ENCODE measurements at regions not wholly inside any gene's neighbourhood (a gene's known extent, or its start where the extent isn't known, plus 50 kb on each side); places are given as distances from the start of the nearest gene placed in this dataset.
"Not testable (repeated sequence)": the region's sequence is repeated elsewhere in the genome, so short reads cannot be mapped to it uniquely, and the experiment has no call there.

- no peak for TF ChIP-seq Cebpa-rat (IDR thresholded peaks at IDR 0.05)
- Histone ChIP-seq H3K4me1 (peaks cover 0 to 11% (median 0%) of the 10 kb centered on the region in 10 experiments; a peak in 2 of 20 replicates), H3K9me3 (replicated peaks in 1 of 11) (no peaks in the 10 kb centered on the region), H3K9ac (no peak overlapping the region), H3K27me3 (no peaks in the 10 kb centered on the region), H3K4me2 (0 out of 22 replicates have a peak overlapping the region, but pooled peaks of 1 of the 11 experiments have one; percentile 5), H3K36me3 (no peaks in the 10 kb centered on the region), H4K20me1 (no peaks in the 10 kb centered on the region), H3K27ac (no peak overlapping the region), H3K4me3 (no peak overlapping the region)
Measured at GRCh38 chr10:85493703-85494102, 872.9 kb downstream of the GRID1 start.

GRCh38 chr10:85504641-85505040 lies 862.0 kb downstream of the GRID1 start:
- not testable (repeated sequence) for H3K4me2 ChIP-seq, H3K36me3 ChIP-seq, H3K27me3 ChIP-seq

GRCh38 chr10:85508159-85508558 lies 858.4 kb downstream of the GRID1 start:
- no peaks in the 10 kb centered on the region for H3K4me1 ChIP-seq
- no peaks in the 10 kb centered on the region for H3K36me3 ChIP-seq
- H4K20me1 ChIP-seq: no peaks in the 10 kb centered on the region
- no peak overlapping the region for H3K4me2 ChIP-seq
- no peak overlapping the region for H3K4me3 ChIP-seq
- no peak overlapping the region for H3K9ac ChIP-seq
- H3K9me3 ChIP-seq (replicated peaks in 1 of 11): peaks cover 0 to 11% (median 5%) of the 10 kb centered on the region in 11 experiments; a peak in 6 of 22 replicates
- H3K27me3 ChIP-seq: no peaks in the 10 kb centered on the region
- H3K27ac ChIP-seq: no peak overlapping the region
- TF ChIP-seq Cebpa-rat (IDR thresholded peaks at IDR 0.05): no peak

More at GRCh38 chr10:85504641-85505040, 862.0 kb downstream of the GRID1 start:
- not testable (repeated sequence) for H3K9ac ChIP-seq, H3K27ac ChIP-seq, H4K20me1 ChIP-seq, H3K4me3 ChIP-seq, H3K4me1 ChIP-seq
- H3K9me3 ChIP-seq (replicated peaks in 1 of 11): peaks cover 0 to 16% (median 9%) of the 10 kb centered on the region in 11 experiments; a peak in 9 of 22 replicates

- TF ChIP-seq Cebpa-rat (IDR thresholded peaks at IDR 0.05): no peak
- Histone ChIP-seq H3K27me3 (no peaks in the 10 kb centered on the region), H3K36me3 (no peaks in the 10 kb centered on the region), H3K9ac (no peak overlapping the region), H3K27ac (no peak overlapping the region), H3K9me3 (replicated peaks in 1 of 11) (no peaks in the 10 kb centered on the region), H4K20me1 (no peaks in the 10 kb centered on the region), H3K4me1 (no peaks in the 10 kb centered on the region), H3K4me3 (no peak overlapping the region), H3K4me2 (no peak overlapping the region)
Measured at GRCh38 chr10:85510682-85511081, 855.9 kb downstream of the GRID1 start.

- Histone ChIP-seq H3K9me3 (replicated peaks in 1 of 11) (no peaks in the 10 kb centered on the region), H3K4me2 (no peak overlapping the region), H3K9ac (no peak overlapping the region), H3K27me3 (no peaks in the 10 kb centered on the region), H3K27ac (no peak overlapping the region), H4K20me1 (no peaks in the 10 kb centered on the region), H3K4me1 (no peaks in the 10 kb centered on the region), H3K36me3 (no peaks in the 10 kb centered on the region), H3K4me3 (no peak overlapping the region)
- TF ChIP-seq Cebpa-rat (IDR thresholded peaks at IDR 0.05): no peak
Measured at GRCh38 chr10:85513436-85513835, 853.2 kb downstream of the GRID1 start.

- H3K36me3 ChIP-seq: no peaks in the 10 kb centered on the region
Measured at GRCh38 chr10:85515316-85515715, 851.3 kb downstream of the GRID1 start.

GRCh38 chr10:85524001-85524666 lies 842.5 kb downstream of the GRID1 start:
- Histone ChIP-seq H3K36me3 (no peaks in the 10 kb centered on the region), H3K27ac (no peak overlapping the region), H4K20me1 (no peaks in the 10 kb centered on the region), H3K4me3 (no peak overlapping the region), H3K4me2 (no peak overlapping the region), H3K4me1 (peaks cover 9 to 23% (median 18%) of the 10 kb centered on the region in 10 experiments; a peak in 18 of 20 replicates), H3K9me3 (replicated peaks in 1 of 11) (peaks cover 6 to 14% (median 11%) of the 10 kb centered on the region in 11 experiments; a peak in 17 of 22 replicates), H3K27me3 (no peaks in the 10 kb centered on the region), H3K9ac (no peak overlapping the region)
- TF ChIP-seq Cebpa-rat (IDR thresholded peaks at IDR 0.05): no peak

More at GRCh38 chr10:85515316-85515715, 851.3 kb downstream of the GRID1 start:
- no peaks in the 10 kb centered on the region for H3K4me1 ChIP-seq
- H3K27me3 ChIP-seq: no peaks in the 10 kb centered on the region
- no peaks in the 10 kb centered on the region for H4K20me1 ChIP-seq
- no peak overlapping the region for H3K9ac ChIP-seq
- H3K9me3 ChIP-seq (replicated peaks in 1 of 11): no peaks in the 10 kb centered on the region
- no peak for TF ChIP-seq Cebpa-rat (IDR thresholded peaks at IDR 0.05)
- no peak overlapping the region for H3K4me3 ChIP-seq
- no peak overlapping the region for H3K4me2 ChIP-seq
- no peak overlapping the region for H3K27ac ChIP-seq

- H3K27ac ChIP-seq: peak overlapping the region in 9 of 11 experiments; percentile 18 to 73 (median 64); a peak in 17 of 22 replicates
- peaks cover 9 to 37% (median 18%) of the 10 kb centered on the region in 10 experiments; a peak in 18 of 20 replicates for H3K4me1 ChIP-seq
- H3K4me2 ChIP-seq: peak overlapping the region; percentile 12 to 74 (median 42); a peak in 19 of 22 replicates
- H3K9me3 ChIP-seq (replicated peaks in 1 of 11): peaks cover 6 to 19% (median 14%) of the 10 kb centered on the region in 11 experiments; a peak in 17 of 22 replicates
- no peak overlapping the region for H3K4me3 ChIP-seq
- no peaks in the 10 kb centered on the region for H3K36me3 ChIP-seq
- no peak for TF ChIP-seq Cebpa-rat (IDR thresholded peaks at IDR 0.05)
- H4K20me1 ChIP-seq: no peaks in the 10 kb centered on the region
- H3K9ac ChIP-seq: peak overlapping the region in 3 of 11 experiments; percentile 1 to 38 (median 33); a peak in 3 of 22 replicates
- no peaks in the 10 kb centered on the region for H3K27me3 ChIP-seq
Measured at GRCh38 chr10:85527616-85528317, 838.8 kb downstream of the GRID1 start.

GRCh38 chr10:85528318-85528652 lies 838.3 kb downstream of the GRID1 start:
- no peaks in the 10 kb centered on the region for H3K27me3 ChIP-seq
- H3K4me1 ChIP-seq: peaks cover 9 to 42% (median 18%) of the 10 kb centered on the region in 10 experiments; a peak in 18 of 20 replicates
- H3K4me3 ChIP-seq: no peak overlapping the region
- no peaks in the 10 kb centered on the region for H4K20me1 ChIP-seq
- no peak for TF ChIP-seq Cebpa-rat (IDR thresholded peaks at IDR 0.05)
- peaks cover 6 to 19% (median 14%) of the 10 kb centered on the region in 11 experiments; a peak in 17 of 22 replicates for H3K9me3 ChIP-seq (replicated peaks in 1 of 11)
- peak overlapping the region in 3 of 11 experiments; percentile 1 to 38 (median 33); a peak in 3 of 22 replicates for H3K9ac ChIP-seq
- H3K36me3 ChIP-seq: no peaks in the 10 kb centered on the region
- peak overlapping the region in 9 of 11 experiments; percentile 18 to 73 (median 64); a peak in 17 of 22 replicates for H3K27ac ChIP-seq
- H3K4me2 ChIP-seq: peak overlapping the region; percentile 12 to 74 (median 42); a peak in 17 of 22 replicates

All from BLaER1 treated with 17β-estradiol and CSF1 and Interleukin-3, amounts not matched to agents 10 nM and 100 nM (cell line).